ENCODE measurements at regions not wholly inside any gene's neighbourhood (a gene's known extent, or its start where the extent isn't known, plus 50 kb on each side); places are given as distances from the start of the nearest gene placed in this dataset.

- no peak for DNase-seq (ENCODE audit: low spot score)
- no peak for ATAC-seq
- Mint-ChIP-seq H3K36me3 (peaks cover 18% of the 10 kb centered on the region), H3K4me3 (no peak overlapping the region), H3K27ac (no peak overlapping the region), H3K27me3 (ENCODE audit: low read depth) (no peaks in the 10 kb centered on the region), H3K4me1 (peaks cover 24% of the 10 kb centered on the region), H3K9me3 (peaks cover 34% of the 10 kb centered on the region)
- ChIA-PET POLR2A (no interaction called here), CTCF (no interaction called here)
- TF ChIP-seq MAX (CRISPR knock-in tag; IDR thresholded peaks at IDR 0.05) (no peak), CREB1 (CRISPR knock-in tag; IDR thresholded peaks at IDR 0.05) (no peak), FOXP1 (CRISPR knock-in tag; IDR thresholded peaks at IDR 0.05; ENCODE audit: borderline replicate concordance) (no peak), EMX1 (CRISPR knock-in tag; IDR thresholded peaks at IDR 0.05) (no peak), TCF7 (CRISPR knock-in tag; IDR thresholded peaks at IDR 0.05; ENCODE audit: low read depth) (no peak), OVOL2 (CRISPR knock-in tag; IDR thresholded peaks at IDR 0.05; ENCODE audit: borderline replicate concordance) (no peak), E2F5 (CRISPR knock-in tag; IDR thresholded peaks at IDR 0.05) (no peak)
These were observed 71.9 kb upstream of the RNU6-1 start for GRCh38 chr15:67911727-67912126.

GRCh38 chr15:67914028-67914427, 74.2 kb upstream of the RNU6-1 start:
- peaks cover 26% of the 10 kb centered on the region for H3K9me3 Mint-ChIP-seq
- no peak for DNase-seq (ENCODE audit: low spot score)
- ATAC-seq: no peak
- H3K27me3 Mint-ChIP-seq (ENCODE audit: low read depth): no peaks in the 10 kb centered on the region
- no peak overlapping the region for H3K4me3 Mint-ChIP-seq
- ChIA-PET POLR2A (no interaction called here), CTCF (interaction anchor here (2.3 kb wide), 1 partner anchor 51 kb away, joined by 10 read pairs; no protein-coding TSS in a partner anchor)
- no peak for TF ChIP-seq RORB (CRISPR knock-in tag; IDR thresholded peaks at IDR 0.05)
- TF ChIP-seq PRRX2 (CRISPR knock-in tag; IDR thresholded peaks at IDR 0.05): no peak
- 0 out of 2 replicates have a peak, but pooled peaks have one; percentile 23 for TF ChIP-seq GABPB1 (CRISPR knock-in tag; IDR thresholded peaks at IDR 0.05)
- TF ChIP-seq NR1H2 (CRISPR knock-in tag; IDR thresholded peaks at IDR 0.05): no peak
- no peak for TF ChIP-seq SP1 (CRISPR knock-in tag; conservative IDR thresholded peaks at IDR 0.05)
- no peak for TF ChIP-seq NFATC4 (CRISPR knock-in tag; IDR thresholded peaks at IDR 0.05)
- no peak overlapping the region for H3K27ac Mint-ChIP-seq
- H3K36me3 Mint-ChIP-seq: peaks cover 15% of the 10 kb centered on the region
- peaks cover 43% of the 10 kb centered on the region for H3K4me1 Mint-ChIP-seq

- TF ChIP-seq ZNF281 (CRISPR knock-in tag; IDR thresholded peaks at IDR 0.05) (0 out of 2 replicates have a peak, but pooled peaks have one; percentile 50), GRHL2 (CRISPR knock-in tag; IDR thresholded peaks at IDR 0.05; ENCODE audit: insufficient replicate concordance, severe bottlenecking) (no peak)
- DNase-seq (ENCODE audit: low spot score) (peak; percentile 46), ATAC-seq (peak; percentile 82)
- H3K27ac Mint-ChIP-seq: peak overlapping the region; percentile 55; the same call in 1 of the 2 replicates
- peak overlapping the region; percentile 18 for H3K4me3 Mint-ChIP-seq
- peaks cover 7% of the 10 kb centered on the region for H3K36me3 Mint-ChIP-seq
- peaks cover 18% of the 10 kb centered on the region for H3K9me3 Mint-ChIP-seq
- CTCF ChIA-PET: interaction anchor here (1.4 to 2.3 kb wide), 2 partner anchors 52 to 240 kb away, joined by 5 to 10 read pairs; no protein-coding TSS in a partner anchor
- no peaks in the 10 kb centered on the region for H3K27me3 Mint-ChIP-seq (ENCODE audit: low read depth)
- peaks cover 43% of the 10 kb centered on the region for H3K4me1 Mint-ChIP-seq
- POLR2A ChIA-PET: interaction anchor here (1.0 kb wide), 1 partner anchor 139 kb away, joined by 6 read pairs; the partner anchor contains the start of gene PIAS1
These were observed 75.0 kb upstream of the RNU6-1 start for GRCh38 chr15:67914537-67915460.

Measured in WTC11 (cell line).